ENCODE measurements at regions not wholly inside any gene's neighbourhood (a gene's known extent, or its start where the extent isn't known, plus 50 kb on each side); places are given as distances from the start of the nearest gene placed in this dataset.
"Not testable (repeated sequence)": the region's sequence is repeated elsewhere in the genome, so short reads cannot be mapped to it uniquely, and the experiment has no call there.

GRCh38 chr7:56370208-56370872 lies 254.1 kb upstream of the NUPR2 start:
- not testable (repeated sequence) for H3K9me3 Mint-ChIP-seq; H3K4me1 Mint-ChIP-seq; ATAC-seq (replicated peaks); H3K36me3 Mint-ChIP-seq (ENCODE audit: low read depth); H3K27me3 Mint-ChIP-seq; H3K4me3 Mint-ChIP-seq; H3K27ac Mint-ChIP-seq

- not testable (repeated sequence) for H3K4me1 Mint-ChIP-seq; H3K27ac Mint-ChIP-seq; H3K9me3 Mint-ChIP-seq; H3K4me3 Mint-ChIP-seq; ATAC-seq (replicated peaks); H3K36me3 Mint-ChIP-seq (ENCODE audit: low read depth); H3K27me3 Mint-ChIP-seq
Measured at GRCh38 chr7:56367914-56368313, 251.7 kb upstream of the NUPR2 start.

GRCh38 chr7:56367411-56367810 lies 251.2 kb upstream of the NUPR2 start:
- not testable (repeated sequence) for H3K9me3 Mint-ChIP-seq; H3K27me3 Mint-ChIP-seq; H3K27ac Mint-ChIP-seq; H3K36me3 Mint-ChIP-seq (ENCODE audit: low read depth); H3K4me1 Mint-ChIP-seq; H3K4me3 Mint-ChIP-seq; ATAC-seq (replicated peaks)

- H3K4me1 Mint-ChIP-seq; H3K27me3 Mint-ChIP-seq; H3K36me3 Mint-ChIP-seq (ENCODE audit: low read depth); H3K27ac Mint-ChIP-seq; H3K4me3 Mint-ChIP-seq; H3K9me3 Mint-ChIP-seq; ATAC-seq (replicated peaks): not testable (repeated sequence)
Measured at GRCh38 chr7:56366701-56367100, 250.5 kb upstream of the NUPR2 start.

GRCh38 chr7:56352576-56352975 lies 236.4 kb upstream of the NUPR2 start:
- not testable (repeated sequence) for H3K27ac Mint-ChIP-seq; H3K27me3 Mint-ChIP-seq; H3K4me1 Mint-ChIP-seq; ATAC-seq (replicated peaks); H3K36me3 Mint-ChIP-seq (ENCODE audit: low read depth); H3K9me3 Mint-ChIP-seq; H3K4me3 Mint-ChIP-seq

- not testable (repeated sequence) for H3K4me1 Mint-ChIP-seq; H3K27ac Mint-ChIP-seq; H3K27me3 Mint-ChIP-seq; H3K9me3 Mint-ChIP-seq; H3K36me3 Mint-ChIP-seq (ENCODE audit: low read depth); ATAC-seq (replicated peaks); H3K4me3 Mint-ChIP-seq
Measured at GRCh38 chr7:56351181-56351580, 235.0 kb upstream of the NUPR2 start.

- not testable (repeated sequence) for H3K4me1 Mint-ChIP-seq; ATAC-seq (replicated peaks); H3K27me3 Mint-ChIP-seq; H3K27ac Mint-ChIP-seq; H3K4me3 Mint-ChIP-seq; H3K36me3 Mint-ChIP-seq (ENCODE audit: low read depth)
- H3K9me3 Mint-ChIP-seq: peaks cover 10% of the 10 kb centered on the region
Measured at GRCh38 chr7:56348311-56348710, 232.1 kb upstream of the NUPR2 start.

GRCh38 chr7:56328327-56328726 lies 212.1 kb upstream of the NUPR2 start:
- H3K27ac Mint-ChIP-seq; ATAC-seq (replicated peaks); H3K4me3 Mint-ChIP-seq; H3K36me3 Mint-ChIP-seq (ENCODE audit: low read depth); H3K27me3 Mint-ChIP-seq; H3K9me3 Mint-ChIP-seq; H3K4me1 Mint-ChIP-seq: not testable (repeated sequence)

- no peak overlapping the region for H3K4me3 Mint-ChIP-seq
- no peak overlapping the region for H3K27ac Mint-ChIP-seq
- peaks cover 24% of the 10 kb centered on the region for H3K9me3 Mint-ChIP-seq
- no peaks in the 10 kb centered on the region for H3K36me3 Mint-ChIP-seq (ENCODE audit: low read depth)
- no peaks in the 10 kb centered on the region for H3K27me3 Mint-ChIP-seq
- ATAC-seq (replicated peaks): no peak
- no peaks in the 10 kb centered on the region for H3K4me1 Mint-ChIP-seq
Measured at GRCh38 chr7:56290548-56290947, 174.3 kb upstream of the NUPR2 start.

GRCh38 chr7:56287429-56288138 lies 171.4 kb upstream of the NUPR2 start:
- H3K36me3 Mint-ChIP-seq (ENCODE audit: low read depth): no peaks in the 10 kb centered on the region
- H3K27me3 Mint-ChIP-seq: no peaks in the 10 kb centered on the region
- no peaks in the 10 kb centered on the region for H3K4me1 Mint-ChIP-seq
- no peak for ATAC-seq (replicated peaks)
- peaks cover 24% of the 10 kb centered on the region for H3K9me3 Mint-ChIP-seq
- no peak overlapping the region for H3K4me3 Mint-ChIP-seq
- H3K27ac Mint-ChIP-seq: no peak overlapping the region

- peaks cover 18% of the 10 kb centered on the region for H3K9me3 Mint-ChIP-seq
- no peaks in the 10 kb centered on the region for H3K4me1 Mint-ChIP-seq
- no peaks in the 10 kb centered on the region for H3K36me3 Mint-ChIP-seq (ENCODE audit: low read depth)
- no peak overlapping the region for H3K27ac Mint-ChIP-seq
- H3K27me3 Mint-ChIP-seq: no peaks in the 10 kb centered on the region
- no peak for ATAC-seq (replicated peaks)
- no peak overlapping the region for H3K4me3 Mint-ChIP-seq
Measured at GRCh38 chr7:56256108-56256507, 139.9 kb upstream of the NUPR2 start.

GRCh38 chr7:56250135-56250534 lies 133.9 kb upstream of the NUPR2 start:
- no peaks in the 10 kb centered on the region for H3K36me3 Mint-ChIP-seq (ENCODE audit: low read depth)
- H3K4me3 Mint-ChIP-seq: no peak overlapping the region
- ATAC-seq (replicated peaks): no peak
- no peaks in the 10 kb centered on the region for H3K4me1 Mint-ChIP-seq
- H3K27me3 Mint-ChIP-seq: no peaks in the 10 kb centered on the region
- H3K9me3 Mint-ChIP-seq: peaks cover 16% of the 10 kb centered on the region
- H3K27ac Mint-ChIP-seq: no peak overlapping the region

GRCh38 chr7:56229631-56230030 lies 113.4 kb upstream of the NUPR2 start:
- Mint-ChIP-seq H3K4me1 (no peaks in the 10 kb centered on the region), H3K27ac (no peak overlapping the region), H3K9me3 (no peaks in the 10 kb centered on the region), H3K4me3 (no peak overlapping the region), H3K27me3 (peaks cover 16% of the 10 kb centered on the region), H3K36me3 (ENCODE audit: low read depth) (no peaks in the 10 kb centered on the region)
- ATAC-seq (replicated peaks): no peak

GRCh38 chr7:56222866-56223265 lies 106.6 kb upstream of the NUPR2 start:
- H3K27me3 Mint-ChIP-seq: peaks cover 18% of the 10 kb centered on the region
- H3K9me3 Mint-ChIP-seq: no peaks in the 10 kb centered on the region
- ATAC-seq (replicated peaks): no peak
- no peaks in the 10 kb centered on the region for H3K4me1 Mint-ChIP-seq
- H3K4me3 Mint-ChIP-seq: no peak overlapping the region
- H3K36me3 Mint-ChIP-seq (ENCODE audit: low read depth): no peaks in the 10 kb centered on the region
- no peak overlapping the region for H3K27ac Mint-ChIP-seq

GRCh38 chr7:56219017-56219416 lies 102.8 kb upstream of the NUPR2 start:
- H3K4me3 Mint-ChIP-seq: no peak overlapping the region
- no peaks in the 10 kb centered on the region for H3K4me1 Mint-ChIP-seq
- H3K27ac Mint-ChIP-seq: no peak overlapping the region
- H3K36me3 Mint-ChIP-seq (ENCODE audit: low read depth): no peaks in the 10 kb centered on the region
- peaks cover 10% of the 10 kb centered on the region for H3K27me3 Mint-ChIP-seq
- H3K9me3 Mint-ChIP-seq: peaks cover 9% of the 10 kb centered on the region
- ATAC-seq (replicated peaks): no peak

Measured in activated T-helper 17 cell treated with anti-CD3 and anti-CD28 coated beads, Interleukin-2, amount 50 U/mL, for 72 hours (primary cell).